NCI-H82 (cell line): ENCODE measurements at regions not wholly inside any gene's neighbourhood (a gene's known extent, or its start where the extent isn't known, plus 50 kb on each side); places are given as distances from the start of the nearest gene placed in this dataset.
"Not testable (repeated sequence)": the region's sequence is repeated elsewhere in the genome, so short reads cannot be mapped to it uniquely, and the experiment has no call there.

Experiments used
- DNase-seq: peaks from one replicate; lab custom pipeline; 2025; lab: John Stamatoyannopoulos, UW

- not testable (repeated sequence) for DNase-seq
Measured at GRCh38 chr1:80288750-80289149, 1282.2 kb upstream of the ADGRL4 start.

- DNase-seq: no peak
Measured at GRCh38 chr1:80282536-80282935, 1276.0 kb upstream of the ADGRL4 start.

GRCh38 chr1:80278936-80279335, 1272.4 kb upstream of the ADGRL4 start:
- no peak for DNase-seq

DNA sequence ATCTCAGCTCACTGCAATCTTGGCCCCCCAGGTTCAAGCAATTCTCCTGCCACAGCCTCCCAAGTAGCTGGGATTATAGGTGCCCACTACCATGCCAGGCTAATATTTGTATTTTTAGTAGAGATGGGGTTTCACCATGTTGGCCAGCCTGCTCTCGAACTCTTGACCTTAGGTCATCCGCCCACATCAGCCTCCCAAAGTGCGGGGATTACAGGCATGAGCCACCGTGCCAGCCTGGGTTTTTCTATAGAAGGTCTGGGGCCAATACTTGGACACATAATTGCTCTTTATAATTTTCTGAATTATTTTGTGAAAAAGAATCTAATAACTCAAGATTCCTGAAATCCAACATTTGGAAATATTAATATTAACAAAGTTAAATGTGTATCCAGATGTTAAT, 1267.7 kb upstream of the ADGRL4 start:
- DNase-seq: no peak

DNA sequence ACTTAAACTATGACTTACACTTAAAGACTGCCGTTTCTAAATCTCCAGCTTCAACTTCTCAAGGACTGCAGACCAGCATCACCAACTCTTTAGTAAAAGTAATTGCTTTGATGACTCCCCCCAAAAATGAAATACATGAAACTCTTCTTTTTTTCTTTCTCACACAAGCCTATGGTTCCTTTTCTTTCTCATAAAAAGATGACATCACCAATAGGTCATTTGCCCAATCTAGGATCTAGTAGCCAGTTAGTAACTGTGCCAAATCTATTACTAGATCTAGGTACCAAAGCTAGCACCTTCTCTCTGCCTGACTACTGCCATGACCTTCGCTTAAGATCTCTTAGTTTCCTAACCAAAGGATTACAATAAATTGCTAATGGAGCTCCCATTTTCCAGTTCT, 1266.0 kb upstream of the ADGRL4 start:
- no peak for DNase-seq

DNA sequence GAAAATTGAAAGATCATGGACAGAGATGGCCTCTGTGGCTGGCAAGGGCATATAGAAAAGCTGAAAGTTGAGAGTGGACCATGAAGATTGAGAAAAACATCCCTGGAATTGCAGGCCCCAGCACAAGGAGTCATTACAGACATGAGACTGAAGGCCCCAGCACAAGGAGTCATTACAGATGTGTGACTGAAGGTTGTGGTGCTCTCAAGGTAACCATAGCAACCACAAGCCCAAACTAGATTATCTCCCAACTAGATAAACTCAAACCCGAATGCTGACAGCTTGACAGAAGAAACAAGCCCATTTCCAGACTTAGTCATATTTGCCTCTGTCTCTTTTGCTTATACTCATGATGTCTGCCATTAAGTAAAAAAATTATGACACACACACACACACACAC, 1252.1 kb upstream of the ADGRL4 start:
- peak; percentile 40 for DNase-seq

GRCh38 chr1:80251591-80251990, 1245.1 kb upstream of the ADGRL4 start:
- no peak for DNase-seq

DNA sequence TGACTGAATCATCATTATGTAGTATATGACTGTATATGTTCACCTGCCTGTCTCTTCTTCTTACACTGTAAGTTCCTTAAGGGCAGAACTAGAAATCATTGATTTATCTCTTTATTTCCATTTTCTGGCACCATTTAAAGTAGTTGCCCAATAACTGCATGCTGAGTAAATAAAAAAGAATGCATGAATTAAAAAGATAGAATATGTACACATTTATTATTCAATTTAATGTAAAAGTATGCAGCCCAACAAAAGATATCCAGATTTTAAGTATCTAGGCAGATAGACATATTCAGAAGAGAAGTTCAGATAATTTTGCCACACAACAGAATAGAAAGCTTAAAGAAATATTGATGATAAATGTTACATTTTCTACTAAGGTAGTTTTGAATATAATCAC, 1244.6 kb upstream of the ADGRL4 start:
- DNase-seq: no peak

DNA sequence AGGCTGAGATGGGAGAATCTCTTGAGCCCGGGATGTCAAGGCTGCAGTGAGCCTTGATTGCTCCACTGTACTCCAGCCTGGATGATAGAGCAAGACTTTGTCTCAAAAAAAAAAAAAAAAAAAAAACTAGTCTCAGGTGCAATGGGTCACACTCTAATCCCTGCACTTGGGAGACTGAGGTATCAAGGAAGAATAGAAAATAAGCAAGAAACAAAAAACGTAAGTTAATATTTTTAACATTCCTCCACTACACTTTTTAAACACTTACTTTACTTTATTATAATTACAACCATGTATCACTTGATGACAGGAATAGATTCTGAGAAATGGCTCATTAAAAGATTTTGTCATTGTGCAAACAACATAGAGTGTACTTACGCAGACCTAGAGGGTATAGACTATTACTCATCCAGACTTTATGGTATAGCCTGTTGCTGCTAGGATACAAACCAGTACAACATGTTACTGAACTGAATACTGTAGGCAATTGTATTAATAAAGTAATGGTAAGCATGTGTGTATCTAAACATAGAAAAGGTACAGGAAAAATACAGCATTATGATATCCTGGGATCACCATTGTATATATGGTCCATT, 1244.1 kb upstream of the ADGRL4 start:
- DNase-seq: no peak

DNA sequence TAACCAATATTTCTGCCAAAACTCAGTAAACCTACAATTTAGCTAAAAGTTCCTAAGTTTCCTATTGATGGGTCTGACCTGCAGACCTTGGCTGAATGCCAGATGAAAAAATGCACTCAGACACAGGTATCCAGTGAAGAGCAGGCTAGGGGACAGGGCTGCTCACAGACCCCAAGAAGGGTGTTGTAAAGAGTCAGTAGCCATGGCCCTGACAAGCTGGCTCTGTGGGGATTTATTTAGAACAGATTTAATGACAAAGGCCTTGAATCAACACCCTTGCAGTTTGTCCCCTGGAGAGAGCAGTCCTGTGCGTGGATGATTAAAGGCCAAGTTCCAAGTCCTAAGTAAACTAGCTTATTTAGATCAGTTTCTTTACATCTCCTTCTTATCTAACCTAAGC, 1243.2 kb upstream of the ADGRL4 start:
- DNase-seq: no peak

DNA sequence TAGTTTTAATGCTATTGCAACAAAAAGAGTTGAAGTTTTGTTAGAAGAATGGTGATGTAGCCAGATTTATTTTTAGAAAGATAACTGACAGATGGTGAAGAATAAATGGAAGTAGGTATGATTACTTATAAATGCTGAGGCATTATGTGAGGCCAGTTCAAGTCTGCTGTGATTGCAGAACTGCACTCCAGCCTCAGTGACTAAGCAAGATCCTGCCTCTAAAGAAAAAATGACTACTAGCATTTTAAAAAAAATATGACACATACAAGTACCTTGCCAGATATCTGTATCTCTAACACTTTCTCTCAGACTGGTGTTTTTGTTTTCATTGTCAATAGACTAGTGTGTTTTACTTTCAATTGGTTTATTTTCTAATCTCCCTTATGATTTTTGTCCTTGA, 1242.4 kb upstream of the ADGRL4 start:
- no peak for DNase-seq

DNA sequence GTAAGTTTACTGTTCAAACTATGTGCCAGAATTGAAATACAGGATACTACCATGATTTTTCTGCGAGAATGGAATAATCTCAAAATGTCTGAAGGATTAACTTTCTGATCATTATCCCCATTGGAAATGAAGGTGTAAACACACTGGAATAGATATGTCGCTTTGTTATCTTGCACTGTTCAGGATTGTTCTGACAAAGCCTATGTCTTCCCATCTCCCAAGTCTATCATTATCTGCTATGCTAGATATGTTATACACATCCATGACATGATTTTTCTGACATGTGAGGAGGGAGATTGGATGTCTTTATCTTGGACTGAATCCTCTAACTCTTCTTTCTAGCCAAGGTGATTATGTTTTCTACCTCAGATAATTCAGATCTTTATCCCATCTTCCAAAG, 1239.3 kb upstream of the ADGRL4 start:
- no peak for DNase-seq

DNA sequence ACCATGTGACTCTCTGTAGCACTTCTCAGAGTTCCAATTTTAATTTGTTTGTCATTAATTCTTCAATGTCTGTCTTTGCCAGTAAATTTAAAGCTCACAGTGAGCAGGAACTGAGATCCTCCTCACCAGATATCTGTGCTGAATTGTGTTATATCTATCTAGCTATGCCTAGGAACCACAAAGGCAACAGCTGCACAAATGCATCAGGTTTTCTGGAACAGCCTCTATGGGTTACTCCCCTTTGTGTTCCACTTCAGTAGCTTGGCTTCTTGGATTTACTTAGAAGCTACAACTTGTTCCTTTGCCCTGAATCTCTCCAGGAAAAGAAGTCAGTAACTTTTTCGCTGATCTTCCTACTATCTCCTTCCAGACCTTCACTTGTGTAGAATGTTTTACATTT, 1237.8 kb upstream of the ADGRL4 start:
- DNase-seq: no peak

GRCh38 chr1:80241566-80241965, 1235.0 kb upstream of the ADGRL4 start:
- no peak for DNase-seq

DNA sequence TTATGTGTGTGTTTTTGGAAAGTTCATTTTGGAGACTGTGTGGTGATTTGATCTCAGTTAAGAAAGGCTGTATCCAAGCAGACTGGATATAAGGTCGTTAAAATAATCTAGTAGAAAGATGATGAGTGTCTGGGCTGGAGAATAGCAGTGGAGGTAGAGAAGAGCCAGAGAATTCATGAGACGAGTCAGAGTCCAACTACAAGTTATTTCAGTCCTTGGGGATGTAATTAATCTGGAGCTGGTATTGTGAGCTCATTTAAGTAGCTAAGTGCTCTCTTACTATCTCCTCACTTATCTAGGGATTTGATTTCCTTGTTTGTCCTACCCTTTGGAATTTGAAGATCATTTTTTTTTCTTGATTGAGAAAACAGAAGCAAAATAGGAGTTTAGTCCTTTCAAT, 1219.0 kb upstream of the ADGRL4 start:
- peak; percentile 11 for DNase-seq

- no peak for DNase-seq
Measured at GRCh38 chr1:80221319-80221718, 1214.8 kb upstream of the ADGRL4 start.

DNA sequence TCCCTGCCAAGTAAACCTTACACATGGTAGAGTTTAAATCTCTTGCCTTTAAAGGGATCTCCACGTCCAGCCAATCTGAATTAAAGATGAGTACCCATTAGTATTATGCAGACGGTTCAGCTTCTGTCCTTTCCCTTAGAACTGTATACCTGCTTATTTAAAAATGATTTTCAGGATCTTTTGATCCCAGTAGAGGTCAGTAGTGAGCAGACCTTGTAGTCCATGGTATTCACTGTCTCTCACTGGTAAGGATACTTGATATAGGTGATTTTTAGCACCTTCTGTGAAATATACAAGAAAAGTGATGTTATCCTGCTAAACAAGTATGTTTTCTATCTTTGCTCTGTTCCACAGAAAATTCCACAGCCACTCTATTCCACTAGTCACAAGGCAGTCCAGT, 1211.6 kb upstream of the ADGRL4 start:
- DNase-seq: peak; percentile 72

GRCh38 chr1:80217377-80217986, 1211.0 kb upstream of the ADGRL4 start:
- peak; percentile 71 for DNase-seq

DNA sequence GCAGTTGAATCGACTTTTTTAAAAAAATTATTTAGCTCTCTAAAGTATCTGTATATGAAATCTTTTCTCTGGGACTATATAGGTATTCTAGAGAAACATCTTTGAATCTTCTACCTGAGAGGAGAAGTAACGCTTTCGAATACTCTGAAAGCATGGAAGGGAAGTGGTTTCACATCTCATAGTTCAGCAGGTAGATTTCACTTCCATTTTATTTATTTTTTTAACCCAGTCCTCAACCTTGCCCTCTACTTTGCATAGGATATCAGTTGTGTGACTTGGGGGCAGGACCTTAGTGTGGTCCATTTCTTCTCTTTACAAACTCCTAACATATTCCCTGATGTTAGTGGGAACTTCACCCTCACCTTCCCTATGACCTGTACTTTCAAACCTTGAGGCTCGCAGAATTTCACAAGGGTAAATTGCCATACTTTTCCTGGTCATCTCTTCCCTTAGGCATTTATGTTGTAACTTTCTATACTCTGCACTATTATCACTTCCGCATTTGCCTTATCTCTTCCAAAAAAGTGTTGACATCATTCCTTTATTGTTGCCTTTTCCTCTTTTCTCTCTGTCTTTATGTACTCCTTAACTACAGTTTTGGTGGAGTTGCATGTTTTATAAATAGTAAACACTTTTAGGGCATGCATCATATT, 1208.5 kb upstream of the ADGRL4 start:
- DNase-seq: no peak

DNA sequence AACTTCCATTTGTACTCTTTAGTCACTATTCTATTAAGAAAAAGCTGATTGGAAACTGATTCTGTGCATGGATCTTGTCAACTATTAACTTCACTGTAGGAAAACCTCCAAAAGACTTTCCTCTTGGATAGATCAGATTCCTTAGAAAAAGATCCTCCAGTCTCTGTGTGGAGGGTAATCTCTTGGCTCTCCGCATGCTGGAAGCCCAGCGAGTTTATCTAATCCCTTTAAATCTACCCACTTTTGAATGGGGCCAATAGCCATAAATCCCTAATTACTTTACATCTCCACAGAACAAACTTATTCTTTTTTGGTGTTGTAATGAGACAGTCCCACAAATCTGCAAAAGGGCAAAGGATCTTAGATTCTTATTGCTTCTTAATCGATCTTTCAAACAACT, 1206.4 kb upstream of the ADGRL4 start:
- peak; percentile 4 for DNase-seq

DNA sequence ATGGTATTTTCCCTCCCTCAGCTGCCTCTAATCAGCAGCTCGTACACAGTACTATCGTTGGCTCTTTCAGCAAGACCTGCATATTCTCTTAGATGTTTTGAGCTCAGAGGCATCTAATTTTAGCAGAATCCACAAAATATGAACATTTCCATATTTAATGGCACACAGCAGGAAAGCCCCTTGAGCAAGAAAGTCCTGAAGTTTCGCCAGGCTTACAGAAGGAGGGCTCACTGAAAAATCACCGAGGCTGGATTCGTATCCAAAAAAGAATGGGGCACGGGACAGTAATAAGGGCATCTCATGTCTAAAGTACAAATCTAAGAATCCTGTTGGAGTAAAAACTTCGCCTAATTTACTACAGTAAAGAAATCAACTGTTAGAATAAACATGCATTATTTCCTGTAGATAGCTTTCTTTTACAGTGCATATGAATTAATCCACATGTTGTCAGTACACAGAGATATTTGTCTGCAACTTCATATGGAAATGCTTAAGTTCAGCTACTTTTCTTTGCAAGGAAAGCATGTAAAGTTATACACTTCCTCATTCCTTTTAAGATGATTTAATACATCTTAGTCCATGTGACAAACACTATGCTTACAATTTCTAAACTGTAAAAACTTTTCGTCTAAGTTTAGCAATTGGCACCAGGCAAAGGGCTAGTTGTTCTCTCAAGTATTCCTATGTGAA, 1205.3 kb upstream of the ADGRL4 start:
- no peak for DNase-seq

DNA sequence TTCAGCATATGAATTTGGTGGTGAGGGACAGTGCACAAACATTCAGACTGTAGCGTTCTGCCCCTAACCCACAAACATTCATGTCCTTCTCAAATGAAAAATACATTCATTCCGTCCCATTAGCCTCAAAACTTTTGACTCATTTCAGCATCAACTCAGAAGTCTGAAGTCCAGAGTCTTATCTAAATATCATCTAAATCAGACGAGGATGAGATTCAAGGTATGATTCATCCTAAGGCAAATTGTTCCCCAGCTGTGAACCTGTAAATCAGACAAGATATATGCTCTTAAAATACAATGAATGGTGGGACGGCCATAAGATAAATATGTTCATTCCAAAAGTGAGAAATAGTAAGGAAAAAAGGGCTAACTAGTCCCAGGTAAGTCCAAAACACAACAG, 1195.6 kb upstream of the ADGRL4 start:
- DNase-seq: no peak

DNA sequence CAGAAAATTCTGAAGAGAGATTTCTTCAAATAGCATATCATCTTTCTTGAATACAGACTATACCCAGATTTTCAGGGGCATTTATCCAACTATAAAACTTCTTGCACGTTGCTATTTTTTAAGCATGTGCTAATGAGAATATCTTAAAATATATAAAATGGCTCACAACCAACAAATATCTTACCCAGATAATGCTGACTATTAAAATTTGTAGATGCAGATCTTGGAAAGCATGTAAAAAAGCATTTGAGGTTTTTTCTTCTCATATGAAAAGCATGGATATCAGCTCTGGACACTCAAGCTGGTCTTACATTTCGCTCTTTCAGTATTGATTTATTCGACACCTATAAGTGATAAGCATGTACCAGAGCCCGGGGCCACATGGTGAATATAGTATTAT, 1187.7 kb upstream of the ADGRL4 start:
- DNase-seq: no peak
